CD1c-positive myeloid dendritic cell (primary cell): ENCODE measurements at regions not wholly inside any gene's neighbourhood (a gene's known extent, or its start where the extent isn't known, plus 50 kb on each side); places are given as distances from the start of the nearest gene placed in this dataset.
"Not testable (repeated sequence)": the region's sequence is repeated elsewhere in the genome, so short reads cannot be mapped to it uniquely, and the experiment has no call there.

Source experiments
- DNase-seq: peaks from one replicate; pipeline ENCODE4 v3.0.0-alpha.2; 2016; ENCODE audit errors: extremely low spot score

GRCh38 chr9:22217254-22217653, 208.1 kb upstream of the CDKN2B start:
- DNase-seq: no peak

GRCh38 chr9:22225856-22226255, 216.8 kb upstream of the CDKN2B start:
- DNase-seq: not testable (repeated sequence)

- DNase-seq: no peak
These were observed 218.6 kb upstream of the DMRTA1 start for GRCh38 chr9:22227986-22228385.

GRCh38 chr9:22228542-22228941, 218.1 kb upstream of the DMRTA1 start:
- DNase-seq: no peak

GRCh38 chr9:22229069-22229468, 217.6 kb upstream of the DMRTA1 start:
- no peak for DNase-seq

- not testable (repeated sequence) for DNase-seq
These were observed 215.3 kb upstream of the DMRTA1 start for GRCh38 chr9:22231309-22231708.

- DNase-seq: no peak
These were observed 213.7 kb upstream of the DMRTA1 start for GRCh38 chr9:22232971-22233370.

- DNase-seq: no peak
These were observed 208.9 kb upstream of the DMRTA1 start for GRCh38 chr9:22237497-22238363.

GRCh38 chr9:22238809-22239684, 207.6 kb upstream of the DMRTA1 start:
- peak; percentile 32 for DNase-seq

GRCh38 chr9:22240619-22241018, 206.0 kb upstream of the DMRTA1 start:
- DNase-seq: peak; percentile 31

GRCh38 chr9:22241024-22241423, 205.6 kb upstream of the DMRTA1 start:
- no peak for DNase-seq

GRCh38 chr9:22241611-22242010, 205.0 kb upstream of the DMRTA1 start:
- peak; percentile 71 for DNase-seq

GRCh38 chr9:22244139-22245011, 202.2 kb upstream of the DMRTA1 start:
- peak; percentile 66 for DNase-seq

GRCh38 chr9:22255337-22255736, 191.3 kb upstream of the DMRTA1 start:
- DNase-seq: no peak

- DNase-seq: no peak
These were observed 190.2 kb upstream of the DMRTA1 start for GRCh38 chr9:22256381-22256780.

- no peak for DNase-seq
These were observed 189.4 kb upstream of the DMRTA1 start for GRCh38 chr9:22257026-22257816.

GRCh38 chr9:22265038-22265437, 181.6 kb upstream of the DMRTA1 start:
- DNase-seq: no peak

- no peak for DNase-seq
These were observed 181.1 kb upstream of the DMRTA1 start for GRCh38 chr9:22265534-22265933.

GRCh38 chr9:22274477-22274876, 172.1 kb upstream of the DMRTA1 start:
- no peak for DNase-seq

- DNase-seq: no peak
These were observed 168.2 kb upstream of the DMRTA1 start for GRCh38 chr9:22278426-22278825.

GRCh38 chr9:22279636-22280035, 167.0 kb upstream of the DMRTA1 start:
- DNase-seq: no peak
